ENCODE measurements at regions not wholly inside any gene's neighbourhood (a gene's known extent, or its start where the extent isn't known, plus 50 kb on each side); places are given as distances from the start of the nearest gene placed in this dataset.
"Not testable (repeated sequence)": the region's sequence is repeated elsewhere in the genome, so short reads cannot be mapped to it uniquely, and the experiment has no call there.

- TF ChIP-seq POLR2AphosphoS5 (IDR thresholded peaks at IDR 0.05; ENCODE audit: borderline replicate concordance, low read depth, low read length); EZH2 (IDR thresholded peaks at IDR 0.05): not testable (repeated sequence)
Measured at GRCh38 chr10:125250834-125251233, 90.5 kb upstream of the CTBP2 start.

All from SK-N-MC (cell line).